Stimulated activated memory B cell treated with anti-CD40 and anti-IgM and Interleukin-4, amounts not matched to agents 10 μg/mL and 1 μg/mL and 100 μg/mL, for 72 hours (primary cell): ENCODE measurements at regions not wholly inside any gene's neighbourhood (a gene's known extent, or its start where the extent isn't known, plus 50 kb on each side); places are given as distances from the start of the nearest gene placed in this dataset.
A peak's percentile ranks its signal among the peaks of the same experiment; 100 is the strongest.

ENCODE experiments used
- ATAC-seq: fragments of 150-1000 bp; cut with Tn5 transposase; 2 replicates; pipeline ENCODE4 v1.10.0; 2021
- H3K27ac Mint-ChIP-seq: one replicate; pipeline ENCODE4 v1.8.0; 2022; ENCODE audit warnings: mild to moderate bottlenecking, mixed read lengths
- H3K27me3 Mint-ChIP-seq: one replicate; pipeline ENCODE4 v1.8.0; 2022; ENCODE audit warnings: mixed read lengths
- H3K36me3 Mint-ChIP-seq: one replicate; pipeline ENCODE4 v1.8.0; 2022; ENCODE audit warnings: mixed read lengths
- H3K4me1 Mint-ChIP-seq: one replicate; pipeline ENCODE4 v1.8.0; 2022; ENCODE audit warnings: mixed read lengths
- H3K4me3 Mint-ChIP-seq: one replicate; pipeline ENCODE4 v1.8.0; 2022; ENCODE audit warnings: mild to moderate bottlenecking, moderate library complexity, mixed read lengths
- H3K9me3 Mint-ChIP-seq: one replicate; pipeline ENCODE4 v1.8.0; 2022; ENCODE audit warnings: mixed read lengths

DNA sequence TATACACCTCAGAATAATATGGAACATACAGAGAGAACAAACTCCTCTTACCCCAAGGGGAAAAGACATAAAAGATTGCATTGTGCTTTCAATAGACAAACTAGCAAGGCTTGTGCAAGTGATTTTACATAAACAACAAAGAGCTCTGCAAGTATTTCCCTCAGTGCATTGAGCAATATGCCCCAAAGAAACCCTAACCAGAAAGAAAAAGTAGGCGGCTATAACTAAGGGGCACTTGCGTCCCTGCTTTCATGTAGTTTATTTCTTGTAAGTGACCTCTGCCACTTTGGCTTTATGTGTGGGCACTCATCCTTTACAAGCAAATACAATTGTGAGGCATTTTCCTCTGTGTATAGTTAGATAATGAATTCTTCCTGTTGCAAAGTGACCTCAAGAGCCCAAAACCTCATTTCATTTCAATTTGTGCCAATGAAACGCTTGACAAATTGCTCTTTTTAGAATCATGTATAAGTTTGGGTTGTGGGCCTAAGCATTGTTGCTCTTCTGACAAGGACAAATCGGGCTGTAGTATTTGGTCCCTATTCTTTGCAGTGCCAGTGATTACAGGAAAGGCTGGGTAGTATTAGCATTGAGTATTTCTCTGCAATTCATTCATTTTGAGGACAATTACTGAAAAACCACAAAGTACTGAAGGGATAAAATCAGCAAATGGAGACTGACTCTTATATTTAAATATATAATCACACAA, 282.2 kb downstream of the DTWD2 start:
- H3K4me1 Mint-ChIP-seq, result no peaks in the 10 kb centered on the region
- H3K27ac Mint-ChIP-seq, result no peak overlapping the region
- peaks cover 6% of the 10 kb centered on the region for H3K36me3 Mint-ChIP-seq
- no peak overlapping the region for H3K4me3 Mint-ChIP-seq
- no peaks in the 10 kb centered on the region for H3K27me3 Mint-ChIP-seq
- no peak for ATAC-seq
- H3K9me3 Mint-ChIP-seq, result peaks cover 11% of the 10 kb centered on the region

DNA sequence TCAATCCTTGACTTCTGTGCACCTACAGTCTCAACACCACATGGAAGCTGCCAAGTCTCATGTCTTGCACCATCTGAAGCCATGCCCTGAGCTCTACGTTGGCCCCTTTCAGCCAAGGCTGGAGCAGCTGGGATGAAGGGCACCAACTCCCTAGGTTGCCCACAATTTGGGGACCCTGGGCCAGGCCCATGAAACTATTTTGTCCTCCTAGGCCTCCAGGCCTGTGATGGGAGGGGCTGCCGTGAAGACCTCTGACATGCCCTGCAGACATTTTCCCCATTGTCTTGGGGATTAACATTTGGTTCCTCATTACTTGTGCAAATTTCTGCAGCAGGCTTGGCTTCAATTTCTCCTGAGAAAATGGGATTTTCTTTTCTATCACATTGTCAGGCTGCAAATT, 285.1 kb downstream of the DTWD2 start:
- ATAC-seq, result no peak
- peaks cover 11% of the 10 kb centered on the region for H3K9me3 Mint-ChIP-seq
- H3K4me1 Mint-ChIP-seq, result no peaks in the 10 kb centered on the region

GRCh38 chr5:118701791-118702190, 286.6 kb downstream of the DTWD2 start:
- ATAC-seq, result no peak
- Mint-ChIP-seq H3K36me3 (peaks cover 6% of the 10 kb centered on the region), H3K27ac (no peak overlapping the region), H3K9me3 (peaks cover 11% of the 10 kb centered on the region), H3K4me3 (no peak overlapping the region), H3K27me3 (peaks cover 3% of the 10 kb centered on the region), H3K4me1 (no peaks in the 10 kb centered on the region)

More for the DNA sequence above, 285.1 kb downstream of the DTWD2 start:
- no peak overlapping the region for H3K4me3 Mint-ChIP-seq
- peaks cover 6% of the 10 kb centered on the region for H3K36me3 Mint-ChIP-seq
- no peak overlapping the region for H3K27ac Mint-ChIP-seq
- no peaks in the 10 kb centered on the region for H3K27me3 Mint-ChIP-seq

GRCh38 chr5:118700510-118700909, 287.8 kb downstream of the DTWD2 start:
- H3K36me3 Mint-ChIP-seq, result peaks cover 6% of the 10 kb centered on the region
- peaks cover 11% of the 10 kb centered on the region for H3K9me3 Mint-ChIP-seq
- H3K27me3 Mint-ChIP-seq, result peaks cover 8% of the 10 kb centered on the region
- H3K4me3 Mint-ChIP-seq, result no peak overlapping the region
- ATAC-seq, result no peak
- H3K27ac Mint-ChIP-seq, result no peak overlapping the region
- H3K4me1 Mint-ChIP-seq, result no peaks in the 10 kb centered on the region

DNA sequence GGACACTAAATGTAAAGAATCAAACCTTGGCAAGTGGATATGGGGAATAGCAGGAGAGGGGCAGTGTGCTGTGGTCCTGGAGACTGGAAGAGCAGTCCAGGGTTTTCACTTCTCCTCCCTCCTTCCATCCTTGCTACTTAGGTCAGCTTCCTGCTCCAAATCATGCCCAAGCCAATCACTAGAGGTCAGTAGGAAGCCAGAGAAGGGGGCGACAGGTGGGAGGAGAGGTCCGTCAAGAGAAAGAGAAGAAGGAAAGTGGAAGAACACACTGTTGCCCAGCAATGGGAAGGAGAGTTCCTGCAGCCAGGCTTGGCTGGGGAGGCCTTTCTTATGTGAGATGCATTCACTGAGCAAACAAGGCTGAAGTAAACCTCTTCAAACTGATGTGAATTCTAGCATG, 289.6 kb downstream of the DTWD2 start:
- H3K27ac Mint-ChIP-seq, result no peak overlapping the region
- no peak overlapping the region for H3K4me3 Mint-ChIP-seq
- ATAC-seq, result no peak
- no peaks in the 10 kb centered on the region for H3K4me1 Mint-ChIP-seq
- H3K9me3 Mint-ChIP-seq, result peaks cover 7% of the 10 kb centered on the region
- peaks cover 8% of the 10 kb centered on the region for H3K27me3 Mint-ChIP-seq
- H3K36me3 Mint-ChIP-seq, result peaks cover 2% of the 10 kb centered on the region

DNA sequence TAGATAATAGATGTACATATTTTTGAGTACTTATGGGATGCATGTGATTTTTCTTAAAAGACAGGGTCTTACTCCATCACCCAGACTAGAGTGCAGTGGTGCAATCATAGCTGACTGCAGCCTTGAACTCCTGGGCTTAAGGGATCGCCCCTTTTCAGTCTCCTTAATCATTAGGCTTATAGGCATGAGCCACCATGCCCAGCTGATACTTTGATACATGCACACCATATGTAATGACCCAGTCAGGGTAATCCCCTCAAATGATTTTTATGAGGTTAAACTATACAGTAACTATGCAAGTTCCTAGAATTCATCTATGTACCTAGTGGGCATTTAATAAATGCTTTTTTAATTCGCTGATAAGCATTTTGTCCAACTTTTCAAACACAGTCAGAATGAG, 292.3 kb downstream of the DTWD2 start:
- ATAC-seq, result no peak
- H3K4me1 Mint-ChIP-seq, result no peaks in the 10 kb centered on the region
- H3K4me3 Mint-ChIP-seq, result no peak overlapping the region
- no peak overlapping the region for H3K27ac Mint-ChIP-seq
- no peaks in the 10 kb centered on the region for H3K36me3 Mint-ChIP-seq
- no peaks in the 10 kb centered on the region for H3K9me3 Mint-ChIP-seq
- H3K27me3 Mint-ChIP-seq, result peaks cover 8% of the 10 kb centered on the region

GRCh38 chr5:118692811-118693342, 295.5 kb downstream of the DTWD2 start:
- no peak overlapping the region for H3K4me3 Mint-ChIP-seq
- no peaks in the 10 kb centered on the region for H3K9me3 Mint-ChIP-seq
- no peaks in the 10 kb centered on the region for H3K4me1 Mint-ChIP-seq
- no peak overlapping the region for H3K27ac Mint-ChIP-seq
- H3K36me3 Mint-ChIP-seq, result no peaks in the 10 kb centered on the region
- peak; percentile 14 for ATAC-seq
- peaks cover 16% of the 10 kb centered on the region for H3K27me3 Mint-ChIP-seq

DNA sequence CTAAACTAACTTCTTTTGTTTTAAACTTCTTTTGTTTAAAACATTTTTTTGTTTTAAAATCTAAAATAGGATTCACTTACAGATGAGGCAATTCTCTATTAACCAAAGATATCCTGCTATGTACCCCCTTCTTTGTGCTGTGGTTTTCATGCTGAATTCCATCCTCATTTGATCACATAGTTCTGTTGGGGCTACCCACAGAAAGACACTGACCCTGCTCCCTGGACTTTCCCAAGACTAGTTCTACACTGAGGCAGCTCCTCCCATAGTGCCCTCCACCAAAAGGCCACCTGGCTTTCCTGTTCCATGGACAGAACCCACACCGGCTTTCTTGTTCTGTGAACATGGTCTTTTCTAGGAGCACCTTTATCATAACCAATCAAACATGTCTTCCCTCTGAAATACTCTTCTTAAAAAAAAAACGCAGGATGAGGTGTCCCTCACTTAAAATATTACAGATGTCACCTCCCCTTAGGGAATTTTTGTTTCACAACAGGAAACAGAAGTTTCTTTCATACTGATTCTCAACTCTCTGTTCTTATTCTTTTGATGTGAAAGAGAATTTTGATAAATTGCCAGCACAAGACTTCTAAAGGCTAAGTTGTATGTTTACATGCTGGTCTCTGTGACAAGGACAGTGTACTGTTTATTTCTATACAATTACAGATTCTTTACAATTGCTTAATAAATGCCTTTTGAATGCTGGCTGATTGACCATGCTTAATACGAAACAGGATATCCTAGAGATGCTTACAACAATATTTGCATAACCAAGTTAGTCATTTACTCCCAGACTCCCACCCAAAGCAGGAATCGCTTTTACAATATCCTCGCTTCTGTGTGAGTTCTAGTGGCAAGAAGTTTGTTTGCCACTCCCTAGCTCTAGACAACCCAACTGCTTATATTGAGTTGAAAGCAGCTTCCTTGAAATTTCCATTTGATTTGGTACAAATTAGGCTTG, 300.4 kb downstream of the DTWD2 start:
- no peak for ATAC-seq
- Mint-ChIP-seq H3K9me3 (no peaks in the 10 kb centered on the region), H3K36me3 (no peaks in the 10 kb centered on the region), H3K27ac (no peak overlapping the region), H3K27me3 (peaks cover 17% of the 10 kb centered on the region), H3K4me1 (no peaks in the 10 kb centered on the region), H3K4me3 (no peak overlapping the region)

- no peak for ATAC-seq
- Mint-ChIP-seq H3K27me3 (peaks cover 20% of the 10 kb centered on the region), H3K36me3 (no peaks in the 10 kb centered on the region), H3K9me3 (no peaks in the 10 kb centered on the region), H3K27ac (no peak overlapping the region), H3K4me3 (no peak overlapping the region), H3K4me1 (no peaks in the 10 kb centered on the region)
Observed at GRCh38 chr5:118687100-118687499, 301.2 kb downstream of the DTWD2 start.

GRCh38 chr5:118681655-118682054, 306.7 kb downstream of the DTWD2 start:
- no peaks in the 10 kb centered on the region for H3K36me3 Mint-ChIP-seq
- H3K4me1 Mint-ChIP-seq, result no peaks in the 10 kb centered on the region
- peaks cover 12% of the 10 kb centered on the region for H3K27me3 Mint-ChIP-seq
- H3K9me3 Mint-ChIP-seq, result no peaks in the 10 kb centered on the region
- no peak overlapping the region for H3K27ac Mint-ChIP-seq
- no peak for ATAC-seq
- H3K4me3 Mint-ChIP-seq, result no peak overlapping the region

GRCh38 chr5:118679264-118679940, 308.9 kb downstream of the DTWD2 start:
- Mint-ChIP-seq H3K36me3 (no peaks in the 10 kb centered on the region), H3K27me3 (peaks cover 12% of the 10 kb centered on the region), H3K4me1 (no peaks in the 10 kb centered on the region), H3K27ac (no peak overlapping the region), H3K9me3 (peaks cover 7% of the 10 kb centered on the region), H3K4me3 (no peak overlapping the region)
- no peak for ATAC-seq

GRCh38 chr5:118678746-118679145, 309.6 kb downstream of the DTWD2 start:
- Mint-ChIP-seq H3K4me1 (no peaks in the 10 kb centered on the region), H3K36me3 (no peaks in the 10 kb centered on the region), H3K27ac (no peak overlapping the region), H3K4me3 (no peak overlapping the region), H3K9me3 (peaks cover 10% of the 10 kb centered on the region), H3K27me3 (peaks cover 11% of the 10 kb centered on the region)
- no peak for ATAC-seq

DNA sequence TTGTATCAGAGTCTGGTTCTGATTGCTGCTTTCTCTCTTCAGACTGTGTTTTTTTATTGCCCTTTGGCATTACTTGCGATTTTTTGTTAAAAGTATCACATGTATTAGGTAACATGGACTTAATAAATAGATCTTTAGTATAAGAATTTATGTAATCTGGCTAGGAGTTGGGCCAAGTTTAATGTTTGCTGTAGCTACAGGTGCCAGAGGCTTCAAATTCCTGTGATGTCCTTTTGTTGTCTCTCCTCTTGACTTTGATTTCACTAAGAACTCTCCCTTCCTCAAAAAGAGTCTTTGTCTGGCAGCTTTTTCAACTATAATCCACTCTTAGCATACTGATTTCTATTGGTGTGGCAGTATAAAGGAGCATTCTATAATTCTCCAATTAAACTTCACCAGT, 313.1 kb downstream of the DTWD2 start:
- no peaks in the 10 kb centered on the region for H3K36me3 Mint-ChIP-seq
- H3K4me3 Mint-ChIP-seq, result no peak overlapping the region
- no peaks in the 10 kb centered on the region for H3K4me1 Mint-ChIP-seq
- no peak for ATAC-seq
- no peak overlapping the region for H3K27ac Mint-ChIP-seq
- peaks cover 17% of the 10 kb centered on the region for H3K9me3 Mint-ChIP-seq
- H3K27me3 Mint-ChIP-seq, result no peaks in the 10 kb centered on the region

- no peaks in the 10 kb centered on the region for H3K36me3 Mint-ChIP-seq
- H3K27me3 Mint-ChIP-seq, result no peaks in the 10 kb centered on the region
- H3K4me3 Mint-ChIP-seq, result no peak overlapping the region
- ATAC-seq, result no peak
- H3K9me3 Mint-ChIP-seq, result peaks cover 31% of the 10 kb centered on the region
- no peaks in the 10 kb centered on the region for H3K4me1 Mint-ChIP-seq
- no peak overlapping the region for H3K27ac Mint-ChIP-seq
Observed at GRCh38 chr5:118657576-118657975, 330.8 kb downstream of the DTWD2 start.

- Mint-ChIP-seq H3K4me1 (no peaks in the 10 kb centered on the region), H3K4me3 (no peak overlapping the region), H3K27me3 (no peaks in the 10 kb centered on the region), H3K9me3 (peaks cover 24% of the 10 kb centered on the region), H3K27ac (no peak overlapping the region), H3K36me3 (no peaks in the 10 kb centered on the region)
- ATAC-seq, result no peak
Observed at GRCh38 chr5:118653872-118654271, 334.5 kb downstream of the DTWD2 start.
